H1 (cell line): ENCODE measurements at regions not wholly inside any gene's neighbourhood (a gene's known extent, or its start where the extent isn't known, plus 50 kb on each side); places are given as distances from the start of the nearest gene placed in this dataset.

Source experiments
- JUN ChIP-seq: IDR thresholded peaks from 2 replicates; pipeline ENCODE4 v1.6.1; 2011; ENCODE audit warnings: low read depth, mild to moderate bottlenecking, improper control_type of control experiment, low read length
- SP1 ChIP-seq: IDR thresholded peaks from 2 replicates; pipeline ENCODE4 v1.6.1; 2011; ENCODE audit warnings: low read depth, low read length
- TAF7 ChIP-seq: optimal IDR thresholded peaks from 2 replicates; pipeline ENCODE3; 2011; ENCODE audit warnings: low read depth, mild to moderate bottlenecking, inconsistent platforms, low read length, moderate library complexity, borderline replicate concordance
- TF ChIP-seq, protein P1 (sequence below): fragments of 300-600 bp; sonication (generic); IDR thresholded peaks from 2 replicates; pipeline ENCODE4 v1.7.1; 2012; ENCODE audit warnings: low read length, moderate library complexity, mild to moderate bottlenecking, inconsistent platforms; ENCODE audit not compliant: insufficient replicate concordance

DNA sequence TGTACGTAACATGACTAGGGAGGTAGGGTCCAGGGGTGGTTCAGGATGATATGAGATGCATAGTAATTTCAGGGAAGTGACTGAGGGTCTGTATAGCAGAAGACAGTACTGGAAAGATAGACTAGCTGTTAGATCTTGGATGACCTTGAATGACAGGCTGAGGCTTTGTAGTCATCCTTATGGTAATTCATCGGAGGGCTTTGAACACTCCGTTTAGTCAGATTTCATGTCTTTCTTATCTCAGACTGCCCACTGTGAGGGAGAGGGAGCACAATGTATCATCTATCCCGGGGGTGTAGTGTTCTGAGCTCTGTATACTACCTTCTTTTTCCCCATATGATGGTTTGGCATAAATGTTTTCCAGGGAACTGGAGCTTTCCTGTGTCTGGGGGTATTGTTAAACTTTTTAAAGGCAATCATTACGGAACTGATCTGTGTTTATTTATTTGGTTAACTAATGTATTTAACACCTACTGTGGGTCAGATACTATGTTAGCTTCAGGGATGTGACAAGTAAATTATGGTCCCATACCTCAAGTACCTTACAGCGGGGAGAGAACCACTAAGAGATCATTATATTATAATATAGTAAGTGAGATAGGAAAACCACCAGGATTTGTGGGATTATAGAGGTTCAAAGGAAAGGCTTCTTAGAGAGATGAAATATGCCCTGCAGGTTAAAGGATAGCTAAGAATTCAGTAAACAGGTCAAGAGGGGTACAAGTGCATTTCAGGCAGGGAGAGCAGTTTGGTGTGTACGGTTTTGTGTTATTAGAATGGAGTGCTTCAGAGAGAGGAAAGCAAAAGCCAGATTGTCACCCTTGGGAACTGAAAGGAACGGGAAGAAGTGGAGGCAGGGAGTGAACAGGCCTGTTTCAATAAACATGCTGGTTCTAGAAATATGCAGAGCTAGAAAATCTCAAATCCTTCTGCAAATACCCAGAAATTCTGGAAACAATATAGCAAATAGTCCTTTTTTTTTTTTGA lies 164.8 kb upstream of the KL start (continued):
- TF ChIP-seq JUN (no peak), TAF7 (no peak), SP1 (no peak)
- TF ChIP-seq, protein P1, sequence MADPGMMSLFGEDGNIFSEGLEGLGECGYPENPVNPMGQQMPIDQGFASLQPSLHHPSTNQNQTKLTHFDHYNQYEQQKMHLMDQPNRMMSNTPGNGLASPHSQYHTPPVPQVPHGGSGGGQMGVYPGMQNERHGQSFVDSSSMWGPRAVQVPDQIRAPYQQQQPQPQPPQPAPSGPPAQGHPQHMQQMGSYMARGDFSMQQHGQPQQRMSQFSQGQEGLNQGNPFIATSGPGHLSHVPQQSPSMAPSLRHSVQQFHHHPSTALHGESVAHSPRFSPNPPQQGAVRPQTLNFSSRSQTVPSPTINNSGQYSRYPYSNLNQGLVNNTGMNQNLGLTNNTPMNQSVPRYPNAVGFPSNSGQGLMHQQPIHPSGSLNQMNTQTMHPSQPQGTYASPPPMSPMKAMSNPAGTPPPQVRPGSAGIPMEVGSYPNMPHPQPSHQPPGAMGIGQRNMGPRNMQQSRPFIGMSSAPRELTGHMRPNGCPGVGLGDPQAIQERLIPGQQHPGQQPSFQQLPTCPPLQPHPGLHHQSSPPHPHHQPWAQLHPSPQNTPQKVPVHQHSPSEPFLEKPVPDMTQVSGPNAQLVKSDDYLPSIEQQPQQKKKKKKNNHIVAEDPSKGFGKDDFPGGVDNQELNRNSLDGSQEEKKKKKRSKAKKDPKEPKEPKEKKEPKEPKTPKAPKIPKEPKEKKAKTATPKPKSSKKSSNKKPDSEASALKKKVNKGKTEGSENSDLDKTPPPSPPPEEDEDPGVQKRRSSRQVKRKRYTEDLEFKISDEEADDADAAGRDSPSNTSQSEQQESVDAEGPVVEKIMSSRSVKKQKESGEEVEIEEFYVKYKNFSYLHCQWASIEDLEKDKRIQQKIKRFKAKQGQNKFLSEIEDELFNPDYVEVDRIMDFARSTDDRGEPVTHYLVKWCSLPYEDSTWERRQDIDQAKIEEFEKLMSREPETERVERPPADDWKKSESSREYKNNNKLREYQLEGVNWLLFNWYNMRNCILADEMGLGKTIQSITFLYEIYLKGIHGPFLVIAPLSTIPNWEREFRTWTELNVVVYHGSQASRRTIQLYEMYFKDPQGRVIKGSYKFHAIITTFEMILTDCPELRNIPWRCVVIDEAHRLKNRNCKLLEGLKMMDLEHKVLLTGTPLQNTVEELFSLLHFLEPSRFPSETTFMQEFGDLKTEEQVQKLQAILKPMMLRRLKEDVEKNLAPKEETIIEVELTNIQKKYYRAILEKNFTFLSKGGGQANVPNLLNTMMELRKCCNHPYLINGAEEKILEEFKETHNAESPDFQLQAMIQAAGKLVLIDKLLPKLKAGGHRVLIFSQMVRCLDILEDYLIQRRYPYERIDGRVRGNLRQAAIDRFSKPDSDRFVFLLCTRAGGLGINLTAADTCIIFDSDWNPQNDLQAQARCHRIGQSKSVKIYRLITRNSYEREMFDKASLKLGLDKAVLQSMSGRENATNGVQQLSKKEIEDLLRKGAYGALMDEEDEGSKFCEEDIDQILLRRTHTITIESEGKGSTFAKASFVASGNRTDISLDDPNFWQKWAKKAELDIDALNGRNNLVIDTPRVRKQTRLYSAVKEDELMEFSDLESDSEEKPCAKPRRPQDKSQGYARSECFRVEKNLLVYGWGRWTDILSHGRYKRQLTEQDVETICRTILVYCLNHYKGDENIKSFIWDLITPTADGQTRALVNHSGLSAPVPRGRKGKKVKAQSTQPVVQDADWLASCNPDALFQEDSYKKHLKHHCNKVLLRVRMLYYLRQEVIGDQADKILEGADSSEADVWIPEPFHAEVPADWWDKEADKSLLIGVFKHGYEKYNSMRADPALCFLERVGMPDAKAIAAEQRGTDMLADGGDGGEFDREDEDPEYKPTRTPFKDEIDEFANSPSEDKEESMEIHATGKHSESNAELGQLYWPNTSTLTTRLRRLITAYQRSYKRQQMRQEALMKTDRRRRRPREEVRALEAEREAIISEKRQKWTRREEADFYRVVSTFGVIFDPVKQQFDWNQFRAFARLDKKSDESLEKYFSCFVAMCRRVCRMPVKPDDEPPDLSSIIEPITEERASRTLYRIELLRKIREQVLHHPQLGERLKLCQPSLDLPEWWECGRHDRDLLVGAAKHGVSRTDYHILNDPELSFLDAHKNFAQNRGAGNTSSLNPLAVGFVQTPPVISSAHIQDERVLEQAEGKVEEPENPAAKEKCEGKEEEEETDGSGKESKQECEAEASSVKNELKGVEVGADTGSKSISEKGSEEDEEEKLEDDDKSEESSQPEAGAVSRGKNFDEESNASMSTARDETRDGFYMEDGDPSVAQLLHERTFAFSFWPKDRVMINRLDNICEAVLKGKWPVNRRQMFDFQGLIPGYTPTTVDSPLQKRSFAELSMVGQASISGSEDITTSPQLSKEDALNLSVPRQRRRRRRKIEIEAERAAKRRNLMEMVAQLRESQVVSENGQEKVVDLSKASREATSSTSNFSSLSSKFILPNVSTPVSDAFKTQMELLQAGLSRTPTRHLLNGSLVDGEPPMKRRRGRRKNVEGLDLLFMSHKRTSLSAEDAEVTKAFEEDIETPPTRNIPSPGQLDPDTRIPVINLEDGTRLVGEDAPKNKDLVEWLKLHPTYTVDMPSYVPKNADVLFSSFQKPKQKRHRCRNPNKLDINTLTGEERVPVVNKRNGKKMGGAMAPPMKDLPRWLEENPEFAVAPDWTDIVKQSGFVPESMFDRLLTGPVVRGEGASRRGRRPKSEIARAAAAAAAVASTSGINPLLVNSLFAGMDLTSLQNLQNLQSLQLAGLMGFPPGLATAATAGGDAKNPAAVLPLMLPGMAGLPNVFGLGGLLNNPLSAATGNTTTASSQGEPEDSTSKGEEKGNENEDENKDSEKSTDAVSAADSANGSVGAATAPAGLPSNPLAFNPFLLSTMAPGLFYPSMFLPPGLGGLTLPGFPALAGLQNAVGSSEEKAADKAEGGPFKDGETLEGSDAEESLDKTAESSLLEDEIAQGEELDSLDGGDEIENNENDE, result no peak
